Panc1 (cell line): ENCODE measurements at regions not wholly inside any gene's neighbourhood (a gene's known extent, or its start where the extent isn't known, plus 50 kb on each side); places are given as distances from the start of the nearest gene placed in this dataset.

ENCODE experiments used
- ATAC-seq: fragments of 200-7000 bp; cut with Tn5 transposase; 2 replicates; pipeline ENCODE4 v1.9.1; 2020; ENCODE audit warnings: mild to moderate bottlenecking, moderate library complexity
- BruUV-seq: library from RNA; stranded (reverse); fragments of 400-500 nt; replicated peaks from 2 replicates; lab custom pipeline; 2021; lab: Mats Ljungman, UMichigan
- CTCF ChIA-PET: fragments of 300-600 bp; sonication (Branson Sonifier 250); formaldehyde crosslinking; loops from one replicate; lab custom pipeline; 2022; ENCODE audit warnings: antibody characterized with exemption; lab: Charles Lee
- POLR2A ChIA-PET: fragments of 300-600 bp; sonication (Branson Sonifier 250); formaldehyde crosslinking; loops from one replicate; lab custom pipeline; 2022; ENCODE audit warnings: antibody characterized with exemption; lab: Charles Lee
- DNase-seq: peaks from one replicate; pipeline ENCODE4 v3.0.0-alpha.2; 2010; ENCODE audit warnings: low read depth, low spot score
- H3K27ac ChIP-seq: 2 replicates; pipeline ENCODE4 v1.5.1; 2011; ENCODE audit warnings: mild to moderate bottlenecking, low read length, inconsistent platforms
- H3K27me3 ChIP-seq: fragments of 200-500 bp; sonication (Bioruptor generic); 2 replicates; pipeline ENCODE4 v1.6.0; 2014; ENCODE audit warnings: low read length, inconsistent platforms; ENCODE audit not compliant: control insufficient read depth, insufficient read depth
- H3K36me3 ChIP-seq: fragments of 200-500 bp; sonication (Bioruptor generic); 2 replicates; pipeline ENCODE4 v1.5.1; 2014; ENCODE audit warnings: inconsistent platforms, mild to moderate bottlenecking, low read length, moderate library complexity; ENCODE audit not compliant: control insufficient read depth, insufficient read depth
- H3K4me1 ChIP-seq: 2 replicates; pipeline ENCODE4 v1.5.1; 2011; ENCODE audit warnings: inconsistent platforms, mild to moderate bottlenecking, low read length, moderate library complexity; ENCODE audit not compliant: control insufficient read depth, insufficient read depth
- H3K4me3 ChIP-seq, 2 experiments: 2 replicates each; pipeline ENCODE4 v1.5.1; 2011 to 2012; ENCODE audit warnings: low read depth in 2 of 2, low read length in 2 of 2, mild to moderate bottlenecking in 2 of 2, inconsistent platforms in 1 of 2, moderate library complexity in 1 of 2
- H3K9me3 ChIP-seq: fragments of 200-500 bp; sonication (Bioruptor generic); 2 replicates; pipeline ENCODE4 v1.5.1; 2014; ENCODE audit warnings: low read depth, mild to moderate bottlenecking, inconsistent platforms, low read length, moderate library complexity; ENCODE audit not compliant: control insufficient read depth, insufficient read depth
- POLR2AphosphoS5 ChIP-seq: IDR thresholded peaks from 2 replicates; pipeline ENCODE4 v1.6.1; 2012; ENCODE audit warnings: mild to moderate bottlenecking, low read depth, low read length, moderate library complexity
- REST ChIP-seq, 2 experiments: IDR thresholded peaks; 2 replicates each; pipeline ENCODE4 v1.6.1; 2011 to 2012; ENCODE audit warnings: low read depth in 2 of 2, control low read depth in 1 of 2, low read length in 1 of 2, mild to moderate bottlenecking in 1 of 2, moderate library complexity in 1 of 2; ENCODE audit not compliant: insufficient read depth in 1 of 2
- SIN3A ChIP-seq: IDR thresholded peaks from 2 replicates; pipeline ENCODE4 v1.6.1; 2012; ENCODE audit warnings: low read depth, mild to moderate bottlenecking, low read length, moderate library complexity, borderline replicate concordance; ENCODE audit not compliant: insufficient read depth
- TCF7L2 ChIP-seq: IDR thresholded peaks from 2 replicates; pipeline ENCODE4 v1.6.1; 2011; ENCODE audit warnings: mild to moderate bottlenecking, low read depth, low read length, inconsistent platforms
- in situ Hi-C: cut with HindIII; loops from 2 replicates; pipeline ENCODE4 v1.10.0; 2016; ENCODE audit warnings: low sequenced_read_pairs, low pct_unique_long_range_greater_than_20kb
- intact Hi-C: fragments of 100-400 bp; cut with micrococcal nuclease; formaldehyde crosslinking; loops from one replicate; pipeline ENCODE4 v1.10.0; 2022; ENCODE audit not compliant: unreplicated experiment
- TF ChIP-seq, protein P1 (sequence below): fragments of 450-650 bp; IDR thresholded peaks from 2 replicates; pipeline ENCODE4 v1.5.1; 2017; ENCODE audit warnings: mild to moderate bottlenecking

GRCh38 chr10:45204954-45205775 is 110.2 kb downstream of the OR13A1 start:
- DNase-seq = no peak
- no peak for ATAC-seq
- H3K27ac ChIP-seq = no peak overlapping the region
- intact Hi-C loops = no loop called here
- CTCF ChIA-PET = no interaction called here
- H3K36me3 ChIP-seq = no peaks in the 10 kb centered on the region
- in situ Hi-C loops = no loop called here
- TF ChIP-seq SIN3A = no peak
- no peak for TF ChIP-seq TCF7L2
- TF ChIP-seq, protein P1, sequence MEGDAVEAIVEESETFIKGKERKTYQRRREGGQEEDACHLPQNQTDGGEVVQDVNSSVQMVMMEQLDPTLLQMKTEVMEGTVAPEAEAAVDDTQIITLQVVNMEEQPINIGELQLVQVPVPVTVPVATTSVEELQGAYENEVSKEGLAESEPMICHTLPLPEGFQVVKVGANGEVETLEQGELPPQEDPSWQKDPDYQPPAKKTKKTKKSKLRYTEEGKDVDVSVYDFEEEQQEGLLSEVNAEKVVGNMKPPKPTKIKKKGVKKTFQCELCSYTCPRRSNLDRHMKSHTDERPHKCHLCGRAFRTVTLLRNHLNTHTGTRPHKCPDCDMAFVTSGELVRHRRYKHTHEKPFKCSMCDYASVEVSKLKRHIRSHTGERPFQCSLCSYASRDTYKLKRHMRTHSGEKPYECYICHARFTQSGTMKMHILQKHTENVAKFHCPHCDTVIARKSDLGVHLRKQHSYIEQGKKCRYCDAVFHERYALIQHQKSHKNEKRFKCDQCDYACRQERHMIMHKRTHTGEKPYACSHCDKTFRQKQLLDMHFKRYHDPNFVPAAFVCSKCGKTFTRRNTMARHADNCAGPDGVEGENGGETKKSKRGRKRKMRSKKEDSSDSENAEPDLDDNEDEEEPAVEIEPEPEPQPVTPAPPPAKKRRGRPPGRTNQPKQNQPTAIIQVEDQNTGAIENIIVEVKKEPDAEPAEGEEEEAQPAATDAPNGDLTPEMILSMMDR = no peak
- TF ChIP-seq POLR2AphosphoS5 = no peak
- TF ChIP-seq REST (IDR thresholded peaks at IDR 0.05; ENCODE audit: insufficient read depth in 1 of 2, low read depth in 2 of 2, low read length in 1 of 2) = no peak
- no peaks in the 10 kb centered on the region for H3K4me1 ChIP-seq
- POLR2A ChIA-PET = no interaction called here
- no TSS peak for BruUV-seq
- H3K9me3 ChIP-seq = no peaks in the 10 kb centered on the region
- no peak overlapping the region for H3K4me3 ChIP-seq
- peaks cover 5% of the 10 kb centered on the region; the same call in 1 of the 2 replicates for H3K27me3 ChIP-seq

DNA sequence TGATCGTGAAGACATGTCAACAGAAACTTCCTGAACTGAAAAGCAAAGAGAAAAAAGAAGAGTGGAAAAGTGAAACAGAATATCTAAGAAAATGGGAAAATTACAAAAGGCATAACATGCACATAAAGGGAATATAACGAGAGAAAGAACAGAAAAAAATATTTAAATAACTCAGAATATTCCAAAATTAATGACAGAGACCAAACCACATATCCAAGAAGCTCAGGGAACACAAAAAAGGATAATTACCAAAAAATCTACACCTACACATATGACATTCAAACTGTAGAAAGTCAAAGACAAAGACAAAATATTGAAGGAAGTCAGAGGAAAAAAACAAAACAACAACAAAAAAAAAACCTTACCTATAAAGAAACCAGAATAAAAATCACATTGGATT is 105.5 kb downstream of the OR13A1 start:
- ATAC-seq = no peak
- TF ChIP-seq REST (IDR thresholded peaks at IDR 0.05; ENCODE audit: insufficient read depth in 1 of 2, low read depth in 2 of 2, low read length in 1 of 2) = no peak
- no peak for TF ChIP-seq TCF7L2
- no peak for TF ChIP-seq POLR2AphosphoS5
- TF ChIP-seq, protein P1 = no peak
- TF ChIP-seq SIN3A = no peak
- Histone ChIP-seq H3K36me3 (no peaks in the 10 kb centered on the region), H3K4me3 (no peak overlapping the region), H3K27me3 (peaks cover 6% of the 10 kb centered on the region; the same call in 1 of the 2 replicates), H3K27ac (no peak overlapping the region), H3K4me1 (no peaks in the 10 kb centered on the region), H3K9me3 (no peaks in the 10 kb centered on the region)
- BruUV-seq = no TSS peak
- in situ Hi-C loops = no loop called here
- ChIA-PET POLR2A (interaction anchor here (0.7 kb wide), 1 partner anchor 23 kb away, joined by 3 read pairs; no protein-coding TSS in a partner anchor), CTCF (no interaction called here)
- no peak for DNase-seq
- intact Hi-C loops = no loop called here
